ENCODE measurements at regions not wholly inside any gene's neighbourhood (a gene's known extent, or its start where the extent isn't known, plus 50 kb on each side); places are given as distances from the start of the nearest gene placed in this dataset.
"Not testable (repeated sequence)": the region's sequence is repeated elsewhere in the genome, so short reads cannot be mapped to it uniquely, and the experiment has no call there.

DNA sequence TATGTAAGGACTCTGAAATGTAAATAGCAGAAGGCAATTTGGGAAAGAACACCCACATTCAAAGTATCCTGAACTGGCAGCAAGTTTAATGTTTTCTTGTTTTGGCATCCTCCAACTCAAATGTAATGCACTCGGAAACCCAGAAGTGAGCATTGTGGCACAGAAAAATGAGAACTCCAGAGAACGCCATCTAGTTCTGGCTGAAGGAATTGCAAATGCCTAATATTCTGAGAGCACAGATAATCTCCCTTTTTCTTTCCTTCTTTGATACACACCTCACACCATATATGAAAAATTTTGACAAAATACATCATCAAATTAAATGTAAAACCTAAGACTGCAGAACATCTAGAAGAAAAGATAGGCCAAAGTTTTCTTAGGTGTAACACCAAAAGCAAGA, 52.1 kb downstream of the PWWP3B start:
- DNase-seq (ENCODE audit: low read depth), result no peak

DNA sequence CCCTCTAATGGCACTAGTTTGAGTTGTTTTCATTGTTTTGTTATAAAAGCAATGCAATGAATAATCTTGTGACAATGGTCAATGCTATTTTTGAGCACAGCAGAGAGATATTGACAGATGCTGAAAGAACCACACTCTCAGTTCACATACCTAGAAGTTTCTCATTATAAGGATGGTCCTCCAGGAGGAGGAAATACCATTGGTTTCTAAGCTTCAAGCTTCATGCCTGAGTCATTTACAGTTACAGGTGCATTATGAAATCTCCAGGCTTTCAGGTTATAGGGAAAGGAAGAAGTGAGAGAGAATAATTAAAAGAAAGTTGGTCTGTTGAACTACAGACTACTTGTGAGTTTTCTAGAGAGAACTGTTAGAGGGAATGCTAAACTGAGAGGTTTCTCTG, 75.3 kb downstream of the PWWP3B start:
- no peak for DNase-seq (ENCODE audit: low read depth)

DNA sequence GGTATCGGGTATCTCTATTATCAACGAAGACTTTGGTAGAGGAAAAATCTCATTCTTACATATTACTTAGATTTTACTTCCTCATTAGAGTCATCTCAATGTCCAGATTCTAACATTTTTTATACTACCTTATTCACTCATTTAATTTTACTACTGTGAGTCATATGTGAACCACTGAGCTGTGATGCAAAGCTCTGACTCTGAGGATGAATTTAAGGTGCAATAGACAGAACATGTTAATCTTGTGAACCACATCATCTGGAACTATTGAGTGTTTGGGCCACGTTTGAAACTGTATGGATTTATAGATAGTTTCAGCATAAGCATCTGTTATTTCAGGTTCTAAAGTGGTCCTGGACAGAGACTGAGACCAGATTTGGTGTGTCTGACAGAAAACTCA, 78.4 kb downstream of the PWWP3B start:
- DNase-seq (ENCODE audit: low read depth), result no peak

DNA sequence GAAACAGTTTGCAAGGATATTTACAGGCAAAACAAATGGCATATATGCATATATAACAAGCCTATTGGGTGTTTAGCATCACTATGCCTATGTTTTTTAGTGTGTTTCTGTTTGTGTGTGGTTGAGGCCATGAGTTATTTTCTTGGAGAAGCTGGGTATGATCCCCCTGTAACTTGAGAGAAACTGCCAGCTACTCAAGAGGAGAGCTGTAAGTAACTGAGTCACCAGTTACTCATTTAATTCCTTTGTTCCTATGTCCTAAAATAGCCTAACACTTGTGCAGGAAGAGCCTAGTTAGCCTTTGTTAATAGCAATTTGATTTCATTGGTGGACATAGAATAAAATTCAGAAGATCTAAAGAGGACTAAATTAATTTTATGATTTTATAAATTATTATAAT, 79.1 kb downstream of the PWWP3B start:
- no peak for DNase-seq (ENCODE audit: low read depth)

DNA sequence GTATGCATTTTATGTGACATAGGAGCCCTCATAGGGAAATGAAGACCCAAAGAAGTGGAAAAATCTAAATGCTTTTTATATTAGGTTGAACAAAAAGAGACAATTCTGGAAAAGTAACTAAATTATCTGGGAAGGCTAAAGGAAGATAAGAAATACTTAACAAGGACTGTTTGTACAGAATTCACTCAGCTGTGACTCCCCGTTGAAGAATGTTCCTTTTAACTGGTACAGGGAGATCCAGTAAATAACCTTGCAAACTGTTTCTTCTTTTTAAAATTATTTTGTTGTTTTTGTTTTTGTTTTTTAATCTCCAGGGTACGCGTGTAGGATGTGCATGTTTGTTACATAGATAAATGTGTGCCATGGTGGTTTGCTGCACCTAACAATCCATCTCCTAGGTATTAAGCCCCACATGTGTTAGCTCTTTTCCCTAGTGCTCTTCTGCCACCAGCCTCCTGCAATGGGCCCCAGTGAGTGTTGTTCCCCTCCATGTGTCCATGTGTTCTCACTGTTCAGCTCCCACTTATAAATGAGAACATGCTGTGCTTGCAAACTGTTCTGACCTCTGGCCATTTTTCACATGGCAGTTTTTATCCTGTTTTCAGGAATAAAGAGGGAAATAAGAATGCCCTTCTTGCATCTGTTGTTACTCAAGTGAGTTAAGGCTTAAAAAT, 81.7 kb downstream of the PWWP3B start:
- no peak for DNase-seq (ENCODE audit: low read depth)

DNA sequence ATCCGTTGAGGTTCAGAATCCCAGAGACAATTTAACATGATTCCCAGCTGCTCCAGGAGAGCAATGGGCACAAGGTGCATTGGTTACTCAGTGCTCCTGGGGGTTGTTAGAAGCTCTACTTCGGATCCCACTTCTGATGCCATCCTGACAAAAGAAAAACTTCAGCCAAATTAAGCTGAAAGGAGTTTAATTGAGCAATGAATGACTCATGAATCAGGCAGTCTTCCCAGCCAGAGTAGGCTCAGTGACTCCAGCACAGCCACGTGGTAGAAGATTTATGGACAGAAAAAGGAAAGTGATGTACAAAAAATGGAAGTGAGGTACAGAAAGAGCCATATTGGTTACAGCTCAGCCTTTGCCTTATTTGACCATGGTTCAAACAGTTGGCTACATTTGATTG, 95.7 kb downstream of the PWWP3B start:
- no peak for DNase-seq (ENCODE audit: low read depth)

DNA sequence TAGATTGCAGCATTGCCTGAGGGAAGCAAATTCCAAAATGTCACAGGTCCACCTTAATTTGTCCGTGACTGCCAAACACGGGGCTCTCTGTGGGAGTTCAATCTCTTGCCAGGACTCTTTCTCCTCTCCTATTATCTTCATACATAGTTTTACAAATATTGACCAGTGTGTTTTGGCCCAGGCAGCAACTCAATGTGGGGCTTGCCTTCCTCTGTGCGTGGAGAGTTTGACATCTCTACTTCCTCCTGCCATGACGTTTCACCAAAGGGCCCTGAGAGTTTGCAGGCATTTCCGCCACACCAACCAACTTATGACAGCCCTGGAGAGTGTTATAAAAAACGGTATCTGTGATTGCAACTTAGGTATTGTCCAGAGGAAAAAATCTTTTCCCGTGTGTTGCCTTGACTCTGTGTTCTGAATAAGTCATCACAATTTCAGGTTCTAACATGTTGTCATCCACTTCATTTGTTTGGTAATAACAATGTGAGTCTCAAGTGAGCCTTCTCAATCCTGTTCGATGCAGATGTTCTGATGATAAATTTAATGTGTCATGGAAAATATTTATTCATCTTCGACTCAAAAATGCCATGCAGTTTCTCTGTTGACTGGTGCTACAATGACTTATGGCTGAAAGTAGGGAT, 106.0 kb downstream of the PWWP3B start:
- DNase-seq (ENCODE audit: low read depth), result not testable (repeated sequence)

DNA sequence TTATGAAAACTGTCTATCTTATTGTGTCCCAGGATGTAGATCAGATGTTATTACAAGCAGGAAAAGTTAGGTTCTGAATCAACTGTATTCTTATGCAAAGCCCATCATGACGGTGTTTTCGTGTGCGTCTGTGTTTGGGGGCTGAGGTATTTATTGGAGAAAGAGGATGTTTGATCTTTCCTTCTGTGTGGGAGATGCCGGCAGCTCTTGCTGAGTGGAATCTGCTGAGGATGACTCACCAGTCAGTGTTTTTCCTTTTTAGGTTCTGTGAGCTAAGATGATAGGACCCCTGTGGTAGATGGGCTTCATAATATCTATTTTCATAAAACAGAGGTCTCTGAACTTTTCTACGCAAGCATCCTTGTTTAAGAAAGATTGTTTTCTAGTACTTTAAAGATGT, 107.1 kb downstream of the PWWP3B start:
- DNase-seq (ENCODE audit: low read depth), result not testable (repeated sequence)

DNA sequence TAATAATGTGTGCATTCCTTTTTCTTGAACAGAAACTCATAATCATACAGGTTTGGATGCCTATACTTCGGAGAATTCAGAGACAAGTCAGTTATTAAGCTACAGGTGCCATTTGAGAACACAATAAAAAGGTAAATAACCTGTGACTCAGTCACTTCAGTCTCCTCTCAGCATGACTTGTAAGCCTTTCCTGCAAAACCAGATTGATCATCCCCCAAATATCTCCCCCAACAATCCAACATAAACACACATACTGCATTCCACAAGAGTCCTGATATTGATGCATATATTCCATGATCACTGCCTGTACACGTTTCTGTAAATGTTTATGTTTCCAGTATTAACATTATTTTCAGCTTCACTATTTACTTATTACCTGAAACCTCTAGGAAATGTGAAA, 110.8 kb downstream of the PWWP3B start:
- DNase-seq (ENCODE audit: low read depth), result no peak

DNA sequence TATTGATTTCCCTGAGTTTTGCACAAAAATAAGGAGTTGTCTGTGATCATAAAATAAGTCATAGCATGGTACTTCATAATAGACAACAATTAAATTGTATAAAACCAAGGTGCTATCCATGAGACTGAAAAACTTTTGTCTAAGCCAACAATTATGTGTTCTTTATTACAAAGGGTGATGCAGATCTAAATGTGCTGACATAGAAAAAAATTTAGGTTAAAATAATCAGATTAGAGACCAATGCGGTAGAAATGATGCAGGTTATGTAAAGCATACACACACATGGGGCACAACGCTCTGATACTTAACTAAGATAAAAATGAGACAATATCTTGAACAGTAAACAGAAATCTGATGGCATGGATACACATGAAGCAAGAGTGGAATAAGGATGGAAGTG, 113.3 kb downstream of the PWWP3B start:
- DNase-seq (ENCODE audit: low read depth), result no peak

DNA sequence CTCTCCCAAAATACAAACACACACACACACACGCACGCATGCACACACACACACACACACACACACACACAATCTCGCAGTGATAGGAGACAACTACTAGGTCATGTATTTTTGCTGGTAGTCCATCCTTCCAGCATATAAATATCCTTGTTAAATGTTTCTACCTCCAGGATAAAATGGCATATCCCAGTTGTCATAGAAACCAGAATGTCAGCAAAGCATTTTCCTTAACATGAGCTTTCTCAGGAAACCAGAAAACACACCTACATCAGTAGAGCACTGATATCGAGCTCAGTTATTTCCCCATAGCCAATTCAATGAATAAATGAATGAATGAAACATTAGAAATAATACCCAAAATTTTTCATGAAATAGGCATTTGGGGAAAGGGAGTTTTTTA, 115.7 kb downstream of the PWWP3B start:
- DNase-seq (ENCODE audit: low read depth), result no peak

DNA sequence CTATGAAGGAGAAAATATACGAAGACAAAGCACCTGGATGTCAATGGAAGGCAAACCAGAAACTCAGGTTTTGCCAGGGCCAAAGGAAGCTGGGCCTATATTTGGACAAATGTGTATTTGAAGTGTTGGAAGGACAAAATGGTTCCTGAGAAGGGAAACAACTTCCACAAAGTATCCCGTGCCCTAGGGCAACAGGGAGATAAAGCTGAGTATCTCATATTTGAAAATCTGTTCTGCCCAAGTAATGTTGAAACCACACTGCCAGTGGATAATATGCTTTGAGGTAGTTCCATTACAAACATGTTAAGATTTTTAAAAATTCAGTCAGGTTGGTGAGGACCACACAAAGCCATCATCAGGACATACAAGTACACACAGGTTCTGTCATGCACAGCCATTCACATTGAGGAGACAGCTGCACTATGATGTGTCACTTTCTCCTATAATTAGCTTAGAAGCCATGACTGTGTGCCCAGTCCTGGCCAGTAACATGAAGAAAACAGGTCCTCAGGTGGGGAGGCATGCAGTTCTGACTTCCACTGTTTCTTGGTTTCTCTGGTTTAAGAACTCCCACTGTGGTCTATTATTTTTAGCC, 116.4 kb downstream of the PWWP3B start:
- DNase-seq (ENCODE audit: low read depth), result no peak

DNA sequence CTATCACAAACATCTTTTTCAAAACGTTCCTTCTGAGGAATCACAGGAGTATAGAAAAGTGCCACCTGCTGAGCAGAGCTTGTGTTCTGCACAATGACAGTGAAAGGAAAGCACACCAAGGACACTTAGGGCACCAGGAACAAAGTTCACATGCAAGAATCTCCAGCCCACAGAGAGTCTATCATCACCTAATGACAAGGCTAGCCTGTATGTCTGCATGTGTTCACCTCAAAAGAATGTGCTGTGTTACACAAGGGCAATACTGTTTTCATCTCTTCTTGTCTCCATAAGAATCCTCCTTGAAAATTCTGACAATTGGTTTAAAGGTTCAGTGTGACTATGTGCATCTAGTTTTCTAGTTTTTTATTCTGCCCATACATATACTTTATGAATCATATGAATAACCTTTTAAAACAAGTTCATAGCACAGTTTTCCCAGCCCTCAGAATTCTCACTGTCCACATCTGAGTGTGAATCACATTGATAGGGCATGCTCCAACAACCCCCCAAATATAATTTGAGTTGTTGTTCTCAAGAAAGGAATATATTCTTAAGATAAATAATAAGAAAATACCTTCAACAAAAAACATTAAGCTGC, 118.0 kb downstream of the PWWP3B start:
- DNase-seq (ENCODE audit: low read depth), result no peak

DNA sequence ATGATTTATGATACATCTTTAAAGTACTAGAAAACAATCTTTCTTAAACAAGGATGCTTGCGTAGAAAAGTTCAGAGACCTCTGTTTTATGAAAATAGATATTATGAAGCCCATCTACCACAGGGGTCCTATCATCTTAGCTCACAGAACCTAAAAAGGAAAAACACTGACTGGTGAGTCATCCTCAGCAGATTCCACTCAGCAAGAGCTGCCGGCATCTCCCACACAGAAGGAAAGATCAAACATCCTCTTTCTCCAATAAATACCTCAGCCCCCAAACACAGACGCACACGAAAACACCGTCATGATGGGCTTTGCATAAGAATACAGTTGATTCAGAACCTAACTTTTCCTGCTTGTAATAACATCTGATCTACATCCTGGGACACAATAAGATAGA, 122.7 kb downstream of the PWWP3B start:
- not testable (repeated sequence) for DNase-seq (ENCODE audit: low read depth)

DNA sequence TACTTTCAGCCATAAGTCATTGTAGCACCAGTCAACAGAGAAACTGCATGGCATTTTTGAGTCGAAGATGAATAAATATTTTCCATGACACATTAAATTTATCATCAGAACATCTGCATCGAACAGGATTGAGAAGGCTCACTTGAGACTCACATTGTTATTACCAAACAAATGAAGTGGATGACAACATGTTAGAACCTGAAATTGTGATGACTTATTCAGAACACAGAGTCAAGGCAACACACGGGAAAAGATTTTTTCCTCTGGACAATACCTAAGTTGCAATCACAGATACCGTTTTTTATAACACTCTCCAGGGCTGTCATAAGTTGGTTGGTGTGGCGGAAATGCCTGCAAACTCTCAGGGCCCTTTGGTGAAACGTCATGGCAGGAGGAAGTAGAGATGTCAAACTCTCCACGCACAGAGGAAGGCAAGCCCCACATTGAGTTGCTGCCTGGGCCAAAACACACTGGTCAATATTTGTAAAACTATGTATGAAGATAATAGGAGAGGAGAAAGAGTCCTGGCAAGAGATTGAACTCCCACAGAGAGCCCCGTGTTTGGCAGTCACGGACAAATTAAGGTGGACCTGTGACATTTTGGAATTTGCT, 123.8 kb downstream of the PWWP3B start:
- not testable (repeated sequence) for DNase-seq (ENCODE audit: low read depth)

DNA sequence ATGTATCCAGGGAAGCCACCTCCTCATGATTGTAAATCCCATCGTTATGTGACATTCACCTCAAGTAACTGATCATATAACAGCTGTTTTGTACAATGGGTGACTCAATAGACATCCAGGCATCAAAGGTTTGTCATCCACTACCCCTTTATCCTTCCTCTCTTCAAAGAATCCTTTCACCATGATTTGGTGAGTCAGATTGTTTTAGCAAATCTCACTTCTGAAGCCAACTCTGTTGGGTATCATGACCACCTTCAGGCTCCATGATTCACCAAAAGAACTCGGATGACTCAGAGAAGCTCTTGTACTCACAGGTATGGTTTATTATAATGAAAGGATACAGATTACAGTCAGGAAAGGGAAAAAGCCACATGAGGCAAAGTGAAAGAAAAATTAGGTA, 132.1 kb downstream of the PWWP3B start:
- DNase-seq (ENCODE audit: low read depth), result no peak

DNA sequence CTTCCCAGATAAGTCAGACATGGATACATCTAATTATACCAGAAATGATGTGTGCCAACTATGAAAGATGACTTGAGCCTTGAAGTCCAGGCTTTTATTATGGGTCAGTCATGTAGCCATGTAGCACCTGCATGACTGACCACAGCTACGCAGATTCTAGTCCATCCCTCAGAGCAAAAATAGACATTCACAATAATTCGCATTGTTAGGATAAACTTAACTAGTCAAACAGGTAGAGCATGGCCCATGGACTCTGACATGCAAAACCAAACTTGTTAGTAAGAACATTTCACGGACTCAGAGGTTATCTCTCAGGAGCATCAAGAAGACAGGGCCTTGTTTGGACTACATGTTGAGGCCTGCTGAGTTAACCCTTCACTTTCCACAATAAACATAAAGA, 132.6 kb downstream of the PWWP3B start:
- DNase-seq (ENCODE audit: low read depth), result no peak

DNA sequence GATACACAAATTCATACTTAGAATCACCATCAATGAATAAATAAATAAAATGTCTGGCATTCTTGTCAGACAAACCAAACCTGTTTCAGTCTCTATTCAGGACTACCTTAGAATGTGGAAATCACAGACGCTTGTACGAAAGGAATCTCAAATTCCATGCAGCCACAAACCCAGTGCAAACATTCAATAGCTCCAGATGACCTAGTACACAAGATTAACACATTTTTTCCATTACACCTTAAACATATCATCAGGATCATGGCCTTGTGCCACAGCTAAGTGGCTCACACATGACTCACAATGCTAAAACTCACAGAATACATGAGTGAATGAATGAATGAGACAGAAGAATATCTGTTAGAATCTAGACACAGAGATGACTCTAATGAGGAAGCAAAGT, 134.2 kb downstream of the PWWP3B start:
- DNase-seq (ENCODE audit: low read depth), result no peak

DNA sequence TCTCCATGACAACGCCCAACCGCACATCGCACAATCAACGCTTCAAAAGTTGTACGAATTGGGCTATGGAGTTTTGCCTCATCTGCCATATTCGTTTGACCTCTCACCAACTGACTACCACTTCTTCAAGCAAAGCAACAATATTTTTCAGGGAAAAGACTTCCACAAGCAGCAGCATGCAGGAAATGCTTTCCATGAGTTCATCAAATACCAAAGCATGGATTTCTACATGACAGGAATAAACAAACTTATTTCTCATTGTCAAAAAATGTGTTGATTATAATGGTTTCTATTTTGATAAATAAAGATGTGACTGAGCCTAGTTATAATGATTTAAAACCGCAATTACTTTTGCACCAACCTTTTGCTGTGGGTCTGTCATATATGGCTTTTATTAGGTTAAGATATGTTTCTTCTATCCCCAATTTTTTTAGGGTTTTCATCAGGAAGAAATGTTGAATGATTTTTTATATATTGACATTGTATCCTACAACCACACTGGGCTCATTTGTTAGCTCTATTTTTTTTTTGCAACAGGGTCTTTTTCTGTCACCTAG, 138.4 kb downstream of the PWWP3B start:
- no peak for DNase-seq (ENCODE audit: low read depth)

DNA sequence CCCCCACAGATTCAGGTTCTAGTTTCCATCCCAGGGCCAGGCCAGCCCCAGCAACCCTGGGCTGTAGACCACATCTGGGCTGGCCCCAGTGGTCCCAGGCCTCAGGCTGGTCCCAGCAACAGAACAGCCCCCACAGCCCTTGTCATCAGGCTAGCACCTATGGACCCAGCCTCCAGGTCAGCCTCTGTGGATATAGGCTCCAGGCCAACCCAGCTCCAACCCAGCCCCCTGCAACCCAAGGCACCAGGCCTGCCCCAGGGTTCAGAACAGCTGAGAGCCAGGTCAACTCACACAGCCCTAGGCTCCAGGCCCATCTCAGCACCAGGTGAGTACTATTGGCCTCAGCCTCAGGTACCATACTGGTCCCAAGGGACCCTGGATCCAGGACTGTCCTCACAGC, 155.3 kb downstream of the PWWP3B start:
- no peak for DNase-seq (ENCODE audit: low read depth)

DNA sequence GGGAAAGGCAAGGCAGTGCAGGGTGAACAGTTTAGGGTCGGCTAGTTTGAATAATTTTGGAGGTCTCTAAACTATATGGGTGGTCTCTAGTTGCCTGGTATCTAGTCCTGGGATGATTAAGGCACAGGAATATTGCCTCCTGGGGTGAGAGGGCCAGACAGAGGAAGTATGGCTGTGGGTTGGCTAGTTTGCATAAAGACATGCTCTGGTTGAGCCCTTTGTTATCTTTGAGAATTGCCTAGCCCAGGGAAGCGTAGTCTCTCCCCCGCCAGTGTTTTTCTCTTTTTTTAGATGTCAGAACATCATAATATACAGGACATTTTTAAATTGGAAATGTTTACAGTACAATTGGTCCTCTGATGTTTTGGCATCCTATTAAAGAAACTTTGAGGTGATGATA, 163.5 kb downstream of the PWWP3B start:
- no peak for DNase-seq (ENCODE audit: low read depth)

DNA sequence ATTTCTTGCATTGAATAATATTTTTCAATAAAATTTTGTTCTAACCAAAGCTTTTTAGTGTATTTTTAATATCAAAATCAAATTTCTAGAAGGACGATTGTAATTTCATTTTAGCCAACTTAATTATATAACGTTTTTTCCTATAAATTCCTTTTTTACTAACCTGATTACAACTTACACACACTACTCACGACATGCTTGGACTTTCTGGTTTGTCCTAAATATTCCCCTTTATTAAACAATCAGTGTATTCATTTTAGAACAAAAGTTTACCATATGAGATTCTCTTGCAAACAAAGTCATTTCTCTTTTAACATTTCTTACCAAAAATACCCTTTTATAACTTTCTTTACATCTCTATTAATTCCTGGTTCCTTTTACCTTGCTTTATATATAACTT, 173.7 kb downstream of the PWWP3B start:
- no peak for DNase-seq (ENCODE audit: low read depth)

DNA sequence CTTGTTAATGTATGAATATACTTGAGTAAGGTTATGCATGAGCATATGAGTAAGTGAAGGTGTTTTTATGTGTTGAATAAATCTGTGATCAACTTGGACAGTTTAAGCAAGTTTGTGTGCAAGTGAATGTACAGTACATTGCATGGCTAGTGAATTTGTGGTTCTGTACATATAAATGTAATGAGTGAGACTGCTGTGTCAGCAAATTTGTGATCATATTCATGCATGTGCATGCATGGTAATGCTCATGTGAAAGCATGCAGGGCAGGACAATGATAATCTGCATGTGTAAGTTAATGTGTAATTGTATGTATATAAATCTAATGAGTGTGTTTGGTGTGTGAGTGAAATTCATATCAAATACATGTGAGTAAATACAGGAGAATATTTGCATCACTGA, 188.5 kb downstream of the PWWP3B start:
- no peak for DNase-seq (ENCODE audit: low read depth)

Data from activated T-cell treated with anti-CD3 and anti-CD28 coated beads for 24 hours (primary cell).